H9 (cell line): ENCODE measurements at regions not wholly inside any gene's neighbourhood (a gene's known extent, or its start where the extent isn't known, plus 50 kb on each side); places are given as distances from the start of the nearest gene placed in this dataset.

ENCODE experiments used
- DNase-seq: peaks from one replicate; pipeline ENCODE4 v3.0.0-alpha.2; 2017
- H2AFZ ChIP-seq: one replicate; pipeline ENCODE4 v1.6.1; 2013; ENCODE audit warnings: mild to moderate bottlenecking, low read length, control low read depth, moderate library complexity
- H2AK5ac ChIP-seq: 2 replicates; pipeline ENCODE4 v1.6.1; 2013; ENCODE audit warnings: low read length, control low read depth, mixed read lengths; ENCODE audit not compliant: insufficient read length
- H2BK120ac ChIP-seq: one replicate; pipeline ENCODE4 v1.6.1; 2013; ENCODE audit warnings: low read depth, mild to moderate bottlenecking, low read length, control low read depth, inconsistent platforms; ENCODE audit not compliant: poor library complexity, severe bottlenecking
- H2BK12ac ChIP-seq: 2 replicates; pipeline ENCODE4 v1.6.1; 2013; ENCODE audit warnings: low read length, control low read depth, mixed read lengths, low read depth; ENCODE audit not compliant: insufficient read length
- H2BK15ac ChIP-seq: 2 replicates; pipeline ENCODE4 v1.6.1; 2013; ENCODE audit warnings: low read depth, low read length, control low read depth
- H2BK20ac ChIP-seq: one replicate; pipeline ENCODE4 v1.6.1; 2013; ENCODE audit warnings: low read depth, mild to moderate bottlenecking, low read length, control low read depth, inconsistent platforms; ENCODE audit not compliant: poor library complexity, severe bottlenecking
- H2BK5ac ChIP-seq: 2 replicates; pipeline ENCODE4 v1.6.1; 2013; ENCODE audit warnings: low read length, control low read depth, mixed read lengths; ENCODE audit not compliant: insufficient read length
- H3K14ac ChIP-seq: 2 replicates; pipeline ENCODE4 v1.6.1; 2013; ENCODE audit warnings: low read length, control low read depth; ENCODE audit not compliant: insufficient read depth
- H3K18ac ChIP-seq: 2 replicates; pipeline ENCODE4 v1.6.1; 2013; ENCODE audit warnings: low read depth, mild to moderate bottlenecking, mixed read lengths, low read length, control low read depth; ENCODE audit not compliant: insufficient read length
- H3K23ac ChIP-seq: 2 replicates; pipeline ENCODE4 v1.6.1; 2013; ENCODE audit warnings: low read length, control low read depth, mixed read lengths, low read depth; ENCODE audit not compliant: insufficient read length
- H3K23me2 ChIP-seq: 2 replicates; pipeline ENCODE4 v1.6.1; 2013; ENCODE audit warnings: low read depth, mild to moderate bottlenecking, mixed read lengths, low read length, control low read depth; ENCODE audit not compliant: insufficient read length, poor library complexity, severe bottlenecking
- H3K27ac ChIP-seq: 2 replicates; pipeline ENCODE4 v1.5.1; 2013; ENCODE audit warnings: low read length, control low read depth, mixed read lengths, low read depth; ENCODE audit not compliant: insufficient read length
- H3K27me3 ChIP-seq: 2 replicates; pipeline ENCODE4 v1.6.1; 2013; ENCODE audit warnings: low read length, control low read depth, inconsistent platforms; ENCODE audit not compliant: insufficient read depth
- H3K4ac ChIP-seq: 2 replicates; pipeline ENCODE4 v1.6.1; 2013; ENCODE audit warnings: low read depth, mild to moderate bottlenecking, control low read depth, inconsistent platforms, low read length, moderate library complexity
- H3K4me1 ChIP-seq: 2 replicates; pipeline ENCODE4 v1.6.1; 2013; ENCODE audit warnings: low read length, control low read depth, inconsistent platforms; ENCODE audit not compliant: insufficient read depth
- H3K4me2 ChIP-seq: 2 replicates; pipeline ENCODE4 v1.6.1; 2013; ENCODE audit warnings: low read length, control low read depth, mixed read lengths; ENCODE audit not compliant: insufficient read length, insufficient read depth
- H3K56ac ChIP-seq: 2 replicates; pipeline ENCODE4 v1.6.1; 2013; ENCODE audit warnings: low read depth, mild to moderate bottlenecking, mixed read lengths, low read length, control low read depth; ENCODE audit not compliant: insufficient read length
- H3K79me1 ChIP-seq: 2 replicates; pipeline ENCODE4 v1.6.1; 2013; ENCODE audit warnings: low read depth, mild to moderate bottlenecking, moderate library complexity, low read length, control low read depth, inconsistent platforms; ENCODE audit not compliant: insufficient read depth, poor library complexity, severe bottlenecking
- H3K79me2 ChIP-seq: 2 replicates; pipeline ENCODE4 v1.6.1; 2013; ENCODE audit warnings: low read length, control low read depth, inconsistent platforms; ENCODE audit not compliant: insufficient read depth
- H3K9ac ChIP-seq: 2 replicates; pipeline ENCODE4 v1.6.1; 2013; ENCODE audit warnings: low read length, control low read depth, mixed read lengths; ENCODE audit not compliant: insufficient read length; ENCODE audit errors: extremely low read depth
- H3K9me3 ChIP-seq: one replicate; pipeline ENCODE4 v1.6.1; 2013; ENCODE audit warnings: low read depth, low read length, inconsistent platforms; ENCODE audit not compliant: control insufficient read depth
- H3T11ph ChIP-seq: one replicate; pipeline ENCODE4 v1.6.1; 2013; ENCODE audit warnings: mild to moderate bottlenecking, low read length, control low read depth, inconsistent platforms
- H4K20me1 ChIP-seq: one replicate; pipeline ENCODE4 v1.6.1; 2013; ENCODE audit not compliant: control insufficient read depth, insufficient read length, insufficient read depth
- H4K5ac ChIP-seq: 2 replicates; pipeline ENCODE4 v1.6.1; 2013; ENCODE audit warnings: low read depth, mild to moderate bottlenecking, mixed read lengths, low read length, control low read depth; ENCODE audit not compliant: insufficient read length
- H4K8ac ChIP-seq: replicated peaks from 2 replicates; pipeline ENCODE4 v1.6.1; 2013; ENCODE audit warnings: low read length, control low read depth, mixed read lengths, low read depth; ENCODE audit not compliant: insufficient read length
- H4K91ac ChIP-seq: 2 replicates; pipeline ENCODE4 v1.6.1; 2013; ENCODE audit warnings: low read depth, mild to moderate bottlenecking, moderate library complexity, mixed read lengths, low read length, control low read depth; ENCODE audit not compliant: insufficient read length
- H3K27ac Mint-ChIP-seq, 3 experiments: 2 replicates in 2 of 3; 3 replicates in 1 of 3; pipeline ENCODE4 v1.8.0; 2020 to 2021; ENCODE audit warnings: mixed read lengths in 3 of 3, mild to moderate bottlenecking in 1 of 3, moderate library complexity in 1 of 3
- H3K27me3 Mint-ChIP-seq: 2 replicates; pipeline ENCODE4 v1.8.0; 2021; ENCODE audit warnings: low read depth, mild to moderate bottlenecking, moderate library complexity, mixed read lengths
- H3K36me3 Mint-ChIP-seq, 3 experiments: 2 replicates in 2 of 3; 3 replicates in 1 of 3; pipeline ENCODE4 v1.8.0; 2020 to 2021; ENCODE audit warnings: low read depth in 3 of 3, mixed read lengths in 3 of 3; ENCODE audit not compliant: insufficient read depth in 1 of 3
- H3K4me1 Mint-ChIP-seq, 2 experiments: 2 replicates each; pipeline ENCODE4 v1.8.0; 2020; ENCODE audit warnings: mixed read lengths in 2 of 2
- H3K4me3 Mint-ChIP-seq, 2 experiments: 2 replicates in 1 of 2; 3 replicates in 1 of 2; pipeline ENCODE4 v1.8.0; 2020 to 2021; ENCODE audit warnings: mild to moderate bottlenecking in 2 of 2, mixed read lengths in 2 of 2, moderate library complexity in 1 of 2
- H3K9me3 Mint-ChIP-seq, 2 experiments: 2 replicates in 1 of 2; 3 replicates in 1 of 2; pipeline ENCODE4 v1.8.0; 2020; ENCODE audit warnings: mild to moderate bottlenecking in 2 of 2, mixed read lengths in 2 of 2, moderate library complexity in 1 of 2
- CTCF ChIP-seq: fragments of 200-600 bp; sonication (generic); conservative IDR thresholded peaks from 3 replicates; pipeline ENCODE4 v1.8.0; 2021; ENCODE audit warnings: antibody characterized with exemption, mild to moderate bottlenecking
- WGBS: extraction: QIAGEN DNeasy Blood & Tissue Kit; methylation state at CpG from one replicate; pipeline ENCODE4 v1.1.7; 2013; ENCODE audit warnings: missing lambda C conversion rate, low lambda C conversion rate, mixed read lengths; ENCODE audit not compliant: insufficient read length; ENCODE audit errors: extremely low coverage; 5-methylcytosine and 5-hydroxymethylcytosine counted together

DNA sequence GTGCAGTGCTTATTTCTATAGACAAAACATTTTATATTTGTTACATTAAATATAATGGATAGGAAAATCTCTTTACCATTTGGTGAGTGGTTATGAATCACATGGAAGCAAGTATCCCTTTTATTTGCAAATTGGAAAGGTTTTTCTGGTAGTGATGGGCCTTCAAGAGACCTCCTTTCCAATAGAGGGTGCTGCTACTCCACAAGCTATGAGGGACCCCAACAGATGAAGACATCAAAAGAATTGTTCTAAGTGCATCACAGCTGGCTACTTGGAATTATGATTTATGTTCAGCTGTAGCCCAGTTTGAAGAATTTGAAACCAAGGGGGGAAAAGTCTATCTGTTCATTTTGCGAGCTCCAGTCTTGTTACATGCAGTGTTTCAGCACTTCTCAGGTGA is 493.7 kb upstream of the SGCD start:
- TF ChIP-seq CTCF: peak; percentile 42; the same call in 2 of the 3 replicates
- no peaks in the 10 kb centered on the region for H3K4me1 Mint-ChIP-seq
- H2AFZ ChIP-seq: no peak overlapping the region
- no peaks in the 10 kb centered on the region for H3K27me3 ChIP-seq
- H3T11ph ChIP-seq: no peak overlapping the region
- H3K23ac ChIP-seq: no peak overlapping the region
- no peaks in the 10 kb centered on the region for H3K9me3 Mint-ChIP-seq
- no peaks in the 10 kb centered on the region for H4K20me1 ChIP-seq
- H3K56ac ChIP-seq: no peak overlapping the region
- no peak overlapping the region for H3K4ac ChIP-seq
- DNase-seq: no peak
- H3K27ac ChIP-seq: no peak overlapping the region
- no peaks in the 10 kb centered on the region for H3K4me1 ChIP-seq
- H3K27ac Mint-ChIP-seq: no peak overlapping the region
- H3K9me3 ChIP-seq: no peaks in the 10 kb centered on the region
- no peak overlapping the region for H2BK20ac ChIP-seq
- no peak overlapping the region for H3K9ac ChIP-seq
- H2BK120ac ChIP-seq: no peak overlapping the region
- no peak overlapping the region for H4K91ac ChIP-seq
- H2BK12ac ChIP-seq: no peak overlapping the region
- WGBS: no CpG with 5 or more reads among the region's 1 CpG
- no peaks in the 10 kb centered on the region for H3K36me3 Mint-ChIP-seq
- no peak overlapping the region for H3K18ac ChIP-seq
- no peak overlapping the region for H3K4me2 ChIP-seq
- no peak overlapping the region for H2BK15ac ChIP-seq
- H3K14ac ChIP-seq: no peak overlapping the region
- H3K27me3 Mint-ChIP-seq: no peaks in the 10 kb centered on the region
- no peaks in the 10 kb centered on the region for H3K79me1 ChIP-seq
- no peak overlapping the region for H3K4me3 Mint-ChIP-seq
- H3K79me2 ChIP-seq: no peaks in the 10 kb centered on the region
- no peaks in the 10 kb centered on the region for H3K23me2 ChIP-seq
- no peak overlapping the region for H4K8ac ChIP-seq
- no peak overlapping the region for H4K5ac ChIP-seq
- no peak overlapping the region for H2BK5ac ChIP-seq
- no peak overlapping the region for H2AK5ac ChIP-seq
